AG09309 (cell line): ENCODE measurements at regions not wholly inside any gene's neighbourhood (a gene's known extent, or its start where the extent isn't known, plus 50 kb on each side); places are given as distances from the start of the nearest gene placed in this dataset.
A peak's percentile ranks its signal among the peaks of the same experiment; 100 is the strongest.

ENCODE experiments used
- DNase-seq: peaks from one replicate; pipeline ENCODE4 v3.0.0-alpha.2; 2010; ENCODE audit warnings: low read depth
- H3K4me3 ChIP-seq: 2 replicates; pipeline ENCODE4 v1.5.1; 2011; ENCODE audit warnings: mild to moderate bottlenecking, low read depth, low read length, moderate library complexity; ENCODE audit not compliant: control insufficient read depth
- TF ChIP-seq, protein P1 (sequence below): IDR thresholded peaks from 2 replicates; pipeline ENCODE4 v1.5.1; 2011; ENCODE audit warnings: mild to moderate bottlenecking, low read depth, low read length, inconsistent platforms; ENCODE audit not compliant: insufficient read depth, control insufficient read depth; ENCODE audit errors: missing control alignments

DNA sequence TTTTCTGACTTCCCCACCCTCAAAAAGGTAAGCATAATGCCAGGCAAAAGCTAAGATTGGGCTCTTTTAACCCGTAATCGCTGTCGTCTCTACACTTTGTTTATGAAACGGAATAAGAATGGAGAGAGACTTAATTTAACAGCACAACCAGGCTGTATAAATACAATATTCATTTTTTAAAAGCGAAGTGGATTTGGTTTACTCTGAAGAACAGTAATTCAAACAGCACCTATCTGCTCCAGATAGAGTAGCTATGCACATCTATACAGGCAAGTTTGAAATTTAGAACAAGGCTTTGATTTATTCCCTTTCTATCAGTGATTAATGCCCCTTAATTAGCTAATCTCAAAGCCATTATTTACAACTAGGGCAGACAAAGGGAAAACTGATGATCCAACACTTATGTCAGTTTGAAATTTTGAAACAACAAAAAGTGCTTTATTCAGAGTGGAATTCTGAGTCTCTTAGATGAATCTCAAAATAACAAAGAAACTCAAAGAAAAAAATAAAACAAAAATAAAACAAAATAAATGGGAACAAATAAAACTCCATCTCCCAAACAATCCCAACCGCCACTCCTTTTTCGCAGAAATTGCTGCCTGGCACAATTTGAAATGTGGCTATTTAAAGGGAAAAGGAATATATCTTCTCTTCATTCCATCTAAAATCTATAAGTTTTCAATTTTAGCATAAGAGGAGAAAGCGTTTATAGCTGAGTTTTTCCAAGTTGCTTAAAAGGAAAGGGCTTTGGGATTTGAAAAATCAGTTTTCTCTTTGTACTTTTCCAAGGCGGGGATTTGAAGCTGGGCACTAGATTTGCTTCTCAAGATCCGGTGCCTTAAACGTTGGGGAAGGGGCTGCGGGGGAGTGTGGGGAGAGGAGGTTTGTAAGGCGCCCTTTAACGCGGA lies 298.6 kb downstream of the PARP8 start:
- TF ChIP-seq, protein P1, sequence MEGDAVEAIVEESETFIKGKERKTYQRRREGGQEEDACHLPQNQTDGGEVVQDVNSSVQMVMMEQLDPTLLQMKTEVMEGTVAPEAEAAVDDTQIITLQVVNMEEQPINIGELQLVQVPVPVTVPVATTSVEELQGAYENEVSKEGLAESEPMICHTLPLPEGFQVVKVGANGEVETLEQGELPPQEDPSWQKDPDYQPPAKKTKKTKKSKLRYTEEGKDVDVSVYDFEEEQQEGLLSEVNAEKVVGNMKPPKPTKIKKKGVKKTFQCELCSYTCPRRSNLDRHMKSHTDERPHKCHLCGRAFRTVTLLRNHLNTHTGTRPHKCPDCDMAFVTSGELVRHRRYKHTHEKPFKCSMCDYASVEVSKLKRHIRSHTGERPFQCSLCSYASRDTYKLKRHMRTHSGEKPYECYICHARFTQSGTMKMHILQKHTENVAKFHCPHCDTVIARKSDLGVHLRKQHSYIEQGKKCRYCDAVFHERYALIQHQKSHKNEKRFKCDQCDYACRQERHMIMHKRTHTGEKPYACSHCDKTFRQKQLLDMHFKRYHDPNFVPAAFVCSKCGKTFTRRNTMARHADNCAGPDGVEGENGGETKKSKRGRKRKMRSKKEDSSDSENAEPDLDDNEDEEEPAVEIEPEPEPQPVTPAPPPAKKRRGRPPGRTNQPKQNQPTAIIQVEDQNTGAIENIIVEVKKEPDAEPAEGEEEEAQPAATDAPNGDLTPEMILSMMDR = no peak

DNA sequence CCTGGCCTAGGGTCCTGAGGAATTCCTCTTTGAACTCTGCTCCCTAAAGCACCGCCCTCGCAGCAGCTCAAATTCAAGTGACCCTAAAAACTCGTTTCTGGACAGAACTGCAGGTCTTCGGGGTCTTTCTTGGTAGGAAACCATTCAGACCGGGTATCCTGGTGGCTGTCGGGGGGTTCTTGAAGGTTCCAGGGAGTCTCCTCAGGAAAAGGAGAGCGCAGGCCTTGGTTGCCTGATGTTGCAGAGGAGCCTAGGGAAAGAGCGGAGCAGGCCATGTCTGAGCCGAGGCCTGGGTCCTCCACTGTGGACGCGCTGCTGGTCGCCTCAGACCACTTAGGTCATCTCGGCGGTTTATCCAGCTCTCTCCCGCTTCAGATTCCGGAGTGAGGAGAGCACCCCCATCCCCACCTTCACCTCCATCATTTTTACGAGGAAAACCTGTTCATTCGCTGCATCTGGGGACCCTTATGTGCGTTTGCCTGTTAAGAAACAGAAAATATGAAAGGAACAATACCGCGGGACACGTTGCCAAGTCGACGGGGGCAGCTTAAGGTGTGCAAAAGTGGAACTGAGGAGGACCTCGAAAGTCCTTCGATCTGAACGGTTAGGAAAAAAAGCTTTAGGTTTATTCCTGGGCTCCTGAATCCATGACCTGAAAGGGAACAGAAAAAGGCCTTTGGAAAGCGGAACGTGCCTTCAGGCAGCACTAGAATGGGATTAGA lies 299.4 kb downstream of the PARP8 start:
- H3K4me3 ChIP-seq = no peak overlapping the region

More for the DNA sequence above, 298.6 kb downstream of the PARP8 start:
- H3K4me3 ChIP-seq = no peak overlapping the region
- no peak for DNase-seq

DNA sequence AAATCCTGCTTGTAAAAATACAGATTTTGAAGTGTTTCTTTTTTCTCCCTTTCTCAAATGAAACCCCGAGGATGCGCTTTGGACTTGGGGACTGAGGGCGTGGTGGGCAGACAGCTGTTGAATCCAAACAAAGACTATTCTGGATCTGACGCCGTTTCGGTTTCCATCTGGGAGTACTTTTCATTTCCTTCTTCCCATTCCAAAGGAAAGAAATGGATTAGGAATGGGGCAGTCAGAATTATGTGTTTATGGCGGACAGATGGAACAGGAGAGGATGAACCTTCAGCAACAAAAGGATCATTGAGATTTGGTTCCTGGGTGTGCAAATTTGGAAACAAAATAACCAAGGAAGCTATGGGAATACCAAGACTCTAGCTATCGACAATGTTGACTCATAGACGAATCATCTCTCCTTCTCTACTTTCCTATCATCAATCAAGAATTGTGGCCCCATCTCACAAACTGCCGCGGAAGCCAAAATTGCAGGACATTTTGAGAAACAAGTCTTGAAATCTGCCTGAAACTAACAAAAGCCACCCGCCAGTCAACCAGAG lies 300.6 kb downstream of the PARP8 start:
- TF ChIP-seq, protein P1 = no peak
- DNase-seq = no peak
- peak overlapping the region; percentile 44 for H3K4me3 ChIP-seq

More for the DNA sequence above, 299.4 kb downstream of the PARP8 start:
- no peak for DNase-seq
- TF ChIP-seq, protein P1 = no peak

DNA sequence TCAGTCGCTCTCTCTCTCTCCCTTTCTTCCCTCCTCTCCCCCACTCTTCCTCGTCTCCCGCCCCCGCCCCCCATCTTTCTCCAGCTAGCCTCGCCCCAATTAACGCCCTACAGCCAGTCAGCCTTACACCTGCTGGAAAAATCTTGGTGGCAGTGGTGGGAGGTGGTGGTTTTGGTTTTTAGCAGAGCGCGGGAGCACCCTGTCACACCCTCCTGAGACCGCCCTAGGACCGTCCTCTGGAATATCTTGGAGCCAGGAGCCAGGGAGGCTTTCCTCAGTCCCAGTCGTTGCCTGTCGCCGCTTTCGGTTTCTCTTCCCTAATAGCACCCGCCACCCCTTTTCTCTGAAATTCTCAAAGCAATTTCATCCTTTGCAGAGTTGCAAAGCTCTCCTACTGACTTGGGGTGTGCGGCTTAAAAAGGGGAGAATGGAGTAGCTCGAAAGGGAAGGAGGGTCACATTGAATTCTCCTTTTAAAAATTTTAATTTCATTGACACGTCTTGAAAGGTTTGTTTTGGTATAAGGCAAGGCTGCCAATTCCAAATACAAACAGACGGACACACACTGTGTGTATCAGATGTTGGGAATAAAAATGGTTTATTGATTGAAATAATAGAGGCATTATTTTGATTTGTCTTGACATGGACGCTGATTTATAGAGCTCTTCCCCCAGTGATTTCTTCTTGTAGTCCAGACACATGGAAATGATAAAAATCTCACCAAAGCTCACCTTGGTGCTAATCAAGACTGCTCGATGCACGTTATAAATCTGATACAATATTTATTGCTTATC lies 301.3 kb downstream of the PARP8 start:
- TF ChIP-seq, protein P1 = no peak
- no peak for DNase-seq
- H3K4me3 ChIP-seq = peak overlapping the region; percentile 44

DNA sequence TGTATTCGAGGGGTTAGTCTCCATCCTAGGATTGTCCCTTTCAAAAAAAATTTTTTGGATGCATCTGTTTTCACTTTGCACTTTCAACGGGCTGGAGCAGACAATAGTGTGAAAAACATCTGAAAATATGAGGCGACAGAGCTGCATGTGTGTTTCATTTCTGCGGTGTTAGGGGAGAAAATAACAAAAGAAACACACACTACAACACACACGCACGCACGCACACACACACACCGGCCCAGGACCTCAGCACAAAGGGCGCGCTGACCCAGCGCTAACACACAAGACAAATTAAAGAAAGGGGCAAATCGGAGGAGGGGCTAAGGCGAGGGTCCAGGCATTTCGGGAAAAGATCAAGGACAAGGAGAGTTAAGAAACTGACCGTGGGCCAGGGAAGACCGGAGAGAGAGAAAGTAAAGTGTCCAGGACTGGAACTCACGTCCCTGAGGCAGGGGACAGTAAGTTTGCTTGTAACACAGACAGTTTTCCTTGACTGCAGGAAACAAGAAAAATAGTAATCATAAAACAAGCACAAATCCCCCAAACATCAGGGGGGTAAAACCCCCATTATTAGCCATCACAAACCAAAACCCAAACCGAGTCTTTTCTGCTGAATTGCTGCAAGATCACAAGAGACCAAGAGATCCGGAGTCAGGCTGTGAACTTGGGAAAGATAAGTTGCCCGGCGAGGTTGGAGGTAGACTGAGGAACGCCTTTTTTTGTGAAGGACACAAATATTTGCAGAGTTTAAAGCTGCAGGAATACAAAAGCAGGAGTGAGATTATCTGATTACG lies 302.1 kb downstream of the PARP8 start:
- H3K4me3 ChIP-seq = no peak overlapping the region; the same call in 1 of the 2 replicates
- DNase-seq = no peak
- TF ChIP-seq, protein P1 = no peak
